Panc1 (cell line): ENCODE measurements at regions not wholly inside any gene's neighbourhood (a gene's known extent, or its start where the extent isn't known, plus 50 kb on each side); places are given as distances from the start of the nearest gene placed in this dataset.

Source experiments
- POLR2AphosphoS5 ChIP-seq: IDR thresholded peaks from 2 replicates; pipeline ENCODE4 v1.6.1; 2012; ENCODE audit warnings: mild to moderate bottlenecking, low read depth, low read length, moderate library complexity
- REST ChIP-seq, 2 experiments: IDR thresholded peaks; 2 replicates each; pipeline ENCODE4 v1.6.1; 2011 to 2012; ENCODE audit warnings: low read depth in 2 of 2, control low read depth in 1 of 2, low read length in 1 of 2, mild to moderate bottlenecking in 1 of 2, moderate library complexity in 1 of 2; ENCODE audit not compliant: insufficient read depth in 1 of 2
- SIN3A ChIP-seq: IDR thresholded peaks from 2 replicates; pipeline ENCODE4 v1.6.1; 2012; ENCODE audit warnings: low read depth, mild to moderate bottlenecking, low read length, moderate library complexity, borderline replicate concordance; ENCODE audit not compliant: insufficient read depth
- TCF7L2 ChIP-seq: IDR thresholded peaks from 2 replicates; pipeline ENCODE4 v1.6.1; 2011; ENCODE audit warnings: mild to moderate bottlenecking, low read depth, low read length, inconsistent platforms
- TF ChIP-seq, protein P1 (sequence below): fragments of 450-650 bp; IDR thresholded peaks from 2 replicates; pipeline ENCODE4 v1.5.1; 2017; ENCODE audit warnings: mild to moderate bottlenecking

- TF ChIP-seq POLR2AphosphoS5 (no peak), SIN3A (no peak), TCF7L2 (no peak), REST (IDR thresholded peaks at IDR 0.05; ENCODE audit: insufficient read depth in 1 of 2, low read depth in 2 of 2, low read length in 1 of 2) (no peak)
- TF ChIP-seq, protein P1, sequence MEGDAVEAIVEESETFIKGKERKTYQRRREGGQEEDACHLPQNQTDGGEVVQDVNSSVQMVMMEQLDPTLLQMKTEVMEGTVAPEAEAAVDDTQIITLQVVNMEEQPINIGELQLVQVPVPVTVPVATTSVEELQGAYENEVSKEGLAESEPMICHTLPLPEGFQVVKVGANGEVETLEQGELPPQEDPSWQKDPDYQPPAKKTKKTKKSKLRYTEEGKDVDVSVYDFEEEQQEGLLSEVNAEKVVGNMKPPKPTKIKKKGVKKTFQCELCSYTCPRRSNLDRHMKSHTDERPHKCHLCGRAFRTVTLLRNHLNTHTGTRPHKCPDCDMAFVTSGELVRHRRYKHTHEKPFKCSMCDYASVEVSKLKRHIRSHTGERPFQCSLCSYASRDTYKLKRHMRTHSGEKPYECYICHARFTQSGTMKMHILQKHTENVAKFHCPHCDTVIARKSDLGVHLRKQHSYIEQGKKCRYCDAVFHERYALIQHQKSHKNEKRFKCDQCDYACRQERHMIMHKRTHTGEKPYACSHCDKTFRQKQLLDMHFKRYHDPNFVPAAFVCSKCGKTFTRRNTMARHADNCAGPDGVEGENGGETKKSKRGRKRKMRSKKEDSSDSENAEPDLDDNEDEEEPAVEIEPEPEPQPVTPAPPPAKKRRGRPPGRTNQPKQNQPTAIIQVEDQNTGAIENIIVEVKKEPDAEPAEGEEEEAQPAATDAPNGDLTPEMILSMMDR: no peak
Observed at GRCh38 chr13:39892721-39893685, 237.5 kb downstream of the COG6 start.
